ENCODE measurements at regions not wholly inside any gene's neighbourhood (a gene's known extent, or its start where the extent isn't known, plus 50 kb on each side); places are given as distances from the start of the nearest gene placed in this dataset.

- no peak overlapping the region for H3K9ac ChIP-seq (ENCODE audit: extremely low read depth, insufficient read length, low read length)
- no peaks in the 10 kb centered on the region for H3K79me1 ChIP-seq (ENCODE audit: insufficient read depth, low read depth, low read length, poor library complexity, severe bottlenecking)
- no peak overlapping the region for H4K91ac ChIP-seq (ENCODE audit: insufficient read length, low read depth, low read length)
- no peaks in the 10 kb centered on the region for H3K23me2 ChIP-seq (ENCODE audit: insufficient read length, low read depth, low read length, poor library complexity, severe bottlenecking)
- no peak overlapping the region for H3T11ph ChIP-seq (ENCODE audit: low read length)
- no peak overlapping the region for H4K8ac ChIP-seq (replicated peaks; ENCODE audit: insufficient read length, low read depth, low read length)
- no peak overlapping the region for H4K5ac ChIP-seq (ENCODE audit: insufficient read length, low read depth, low read length)
- H3K56ac ChIP-seq (ENCODE audit: insufficient read length, low read depth, low read length), result no peak overlapping the region
- no peaks in the 10 kb centered on the region for H4K20me1 ChIP-seq (ENCODE audit: control insufficient read depth, insufficient read depth, insufficient read length)
- H2BK120ac ChIP-seq (ENCODE audit: low read depth, low read length, poor library complexity, severe bottlenecking), result no peak overlapping the region
- H3K4me3 Mint-ChIP-seq, result no peak overlapping the region
- H3K27me3 ChIP-seq (ENCODE audit: insufficient read depth, low read length), result no peaks in the 10 kb centered on the region
- H3K27me3 Mint-ChIP-seq (ENCODE audit: low read depth), result no peaks in the 10 kb centered on the region
- no peaks in the 10 kb centered on the region for H3K9me3 Mint-ChIP-seq
- H3K27ac Mint-ChIP-seq, result no peak overlapping the region
- H3K18ac ChIP-seq (ENCODE audit: insufficient read length, low read depth, low read length), result no peak overlapping the region
- no peak overlapping the region for H3K14ac ChIP-seq (ENCODE audit: insufficient read depth, low read length)
- H2BK15ac ChIP-seq (ENCODE audit: low read depth, low read length), result no peak overlapping the region
- H2BK12ac ChIP-seq (ENCODE audit: insufficient read length, low read depth, low read length), result no peak overlapping the region
- H3K4me1 ChIP-seq (ENCODE audit: insufficient read depth, low read length), result no peaks in the 10 kb centered on the region
- no peak overlapping the region for H3K4ac ChIP-seq (ENCODE audit: low read depth, low read length)
- no peak overlapping the region for H3K4me2 ChIP-seq (ENCODE audit: insufficient read depth, insufficient read length, low read length)
- no peaks in the 10 kb centered on the region for H3K36me3 Mint-ChIP-seq (ENCODE audit: insufficient read depth in 1 of 3, low read depth in 3 of 3)
- H3K23ac ChIP-seq (ENCODE audit: insufficient read length, low read depth, low read length), result no peak overlapping the region
- no peak for DNase-seq
- H3K27ac ChIP-seq (ENCODE audit: insufficient read length, low read depth, low read length), result no peak overlapping the region
- no peak overlapping the region for H2BK5ac ChIP-seq (ENCODE audit: insufficient read length, low read length)
- no peak for TF ChIP-seq CTCF (conservative IDR thresholded peaks at IDR 0.05)
- no peak overlapping the region for H2BK20ac ChIP-seq (ENCODE audit: low read depth, low read length, poor library complexity, severe bottlenecking)
- peaks cover 10 to 11% of the 10 kb centered on the region in 2 experiments for H3K4me1 Mint-ChIP-seq
- no peaks in the 10 kb centered on the region for H3K9me3 ChIP-seq (ENCODE audit: control insufficient read depth, low read depth, low read length)
- H2AFZ ChIP-seq (ENCODE audit: low read length), result no peak overlapping the region
- no CpG with 5 or more reads among the region's 1 CpG for WGBS (ENCODE audit: extremely low coverage, insufficient read length, low lambda C conversion rate)
- H2AK5ac ChIP-seq (ENCODE audit: insufficient read length, low read length), result no peak overlapping the region
- H3K79me2 ChIP-seq (ENCODE audit: insufficient read depth, low read length), result no peaks in the 10 kb centered on the region
These were observed 918.1 kb upstream of the SORCS1 start for GRCh38 chr10:108082596-108082995.

Data from H9 (cell line).